GM18520 (cell line): ENCODE measurements at regions not wholly inside any gene's neighbourhood (a gene's known extent, or its start where the extent isn't known, plus 50 kb on each side); places are given as distances from the start of the nearest gene placed in this dataset.
"Not testable (repeated sequence)": the region's sequence is repeated elsewhere in the genome, so short reads cannot be mapped to it uniquely, and the experiment has no call there.

Experiments used
- ATAC-seq: cut with Tn5 transposase; IDR thresholded peaks from one replicate; pipeline ENCODE4 v1.9.1; 2021; ENCODE audit not compliant: unreplicated experiment

DNA sequence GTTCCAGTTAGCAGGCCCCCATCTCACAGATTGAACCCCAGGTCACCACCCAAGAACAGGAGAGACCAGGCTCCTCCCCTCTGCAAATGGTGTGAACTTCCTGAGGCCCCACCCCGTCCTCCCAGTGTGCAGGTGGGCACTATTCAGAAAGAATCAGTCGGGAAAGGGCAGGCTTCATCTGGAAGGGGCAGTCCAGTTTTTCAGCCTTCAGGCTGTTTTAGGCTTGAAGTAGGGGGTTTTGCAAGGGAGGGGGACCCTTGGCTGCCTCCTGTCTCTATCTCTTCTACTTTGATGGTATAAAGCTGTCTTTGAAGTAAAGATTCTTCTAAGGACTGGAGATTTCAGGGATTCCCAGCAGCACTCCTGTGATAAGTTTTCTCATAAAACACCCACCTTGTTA lies 267.6 kb downstream of the RND3 start:
- no peak for ATAC-seq

DNA sequence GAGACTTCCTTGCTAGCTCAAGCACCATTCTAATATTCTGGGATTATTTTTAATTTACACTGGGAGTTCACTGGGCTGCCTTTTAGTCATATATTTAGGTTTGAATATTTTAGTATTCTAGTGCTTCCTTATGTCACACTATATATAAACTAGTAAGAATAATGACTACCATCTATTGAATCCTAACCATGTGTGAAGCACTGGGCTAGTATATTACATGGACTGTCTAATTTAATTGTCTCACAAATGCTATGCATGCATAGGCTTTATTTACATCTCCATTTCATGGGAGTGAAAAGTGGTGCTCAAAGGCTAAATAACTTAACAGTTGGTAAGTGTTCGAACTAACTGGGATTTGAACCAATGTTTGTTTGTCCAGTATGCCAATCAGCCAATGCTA lies 272.4 kb downstream of the RND3 start:
- no peak for ATAC-seq

DNA sequence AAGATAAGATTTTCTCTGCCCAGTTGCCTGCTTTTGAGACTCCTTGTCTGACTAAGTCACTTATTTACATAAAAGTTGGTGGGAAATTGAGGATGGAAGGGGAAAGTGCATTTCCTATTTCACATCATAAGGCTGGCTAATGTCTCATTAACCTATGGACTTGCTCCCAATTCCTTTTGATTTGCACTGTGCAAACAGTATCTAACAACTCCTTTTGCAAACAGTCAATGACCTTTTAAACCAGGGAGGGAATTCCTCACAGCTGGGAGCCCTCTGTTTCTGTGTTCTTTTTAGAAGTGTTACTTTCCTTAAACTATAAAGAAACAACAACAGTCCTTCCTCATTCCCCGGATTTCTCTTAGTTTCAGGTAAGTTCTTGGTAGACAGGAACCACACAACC lies 272.8 kb downstream of the RND3 start:
- no peak for ATAC-seq

GRCh38 chr2:150212722-150213171 lies 274.7 kb downstream of the RND3 start:
- no peak for ATAC-seq

DNA sequence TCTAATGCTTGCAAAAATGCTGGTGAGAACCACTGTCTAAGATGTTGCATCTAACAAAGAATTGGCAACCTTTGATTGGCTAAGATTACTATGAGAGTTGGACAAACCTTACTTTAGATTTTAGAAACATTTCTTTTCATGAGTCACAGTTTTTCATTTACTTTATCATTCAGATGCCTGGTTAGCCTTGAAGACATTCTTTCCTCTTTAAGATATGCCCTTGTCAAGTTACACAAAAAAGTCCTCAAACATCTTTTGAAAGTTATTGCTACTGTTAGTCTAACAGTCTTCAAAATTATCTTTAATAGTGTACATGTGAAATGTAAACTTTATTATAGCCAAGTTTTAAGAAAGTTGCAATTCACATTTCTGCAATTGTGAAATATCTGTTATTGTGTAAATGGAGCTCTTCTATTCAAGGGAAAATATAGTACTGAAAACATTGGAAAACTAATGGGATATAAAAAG lies 276.3 kb downstream of the RND3 start:
- no peak for ATAC-seq

GRCh38 chr2:150209746-150210145 lies 277.7 kb downstream of the RND3 start:
- ATAC-seq: no peak

DNA sequence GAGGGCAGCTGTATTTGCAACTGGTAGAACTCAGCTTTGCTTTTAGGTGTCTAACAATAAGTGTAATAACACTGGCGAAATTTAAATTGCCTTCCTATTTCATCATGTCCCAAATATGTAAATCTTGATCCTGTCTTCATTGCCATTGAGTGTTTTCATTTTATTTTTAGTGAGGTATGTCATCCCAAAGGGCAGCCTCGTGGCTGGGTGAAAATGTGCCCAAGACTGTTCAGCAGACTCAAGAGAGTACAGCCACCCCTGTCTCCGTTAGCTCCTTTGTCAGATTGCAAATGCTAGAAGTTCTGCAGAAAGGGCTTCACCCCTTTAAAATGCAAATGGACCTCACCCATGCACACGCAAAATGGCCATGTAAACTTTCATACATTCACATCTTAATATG lies 278.8 kb downstream of the RND3 start:
- ATAC-seq: no peak

DNA sequence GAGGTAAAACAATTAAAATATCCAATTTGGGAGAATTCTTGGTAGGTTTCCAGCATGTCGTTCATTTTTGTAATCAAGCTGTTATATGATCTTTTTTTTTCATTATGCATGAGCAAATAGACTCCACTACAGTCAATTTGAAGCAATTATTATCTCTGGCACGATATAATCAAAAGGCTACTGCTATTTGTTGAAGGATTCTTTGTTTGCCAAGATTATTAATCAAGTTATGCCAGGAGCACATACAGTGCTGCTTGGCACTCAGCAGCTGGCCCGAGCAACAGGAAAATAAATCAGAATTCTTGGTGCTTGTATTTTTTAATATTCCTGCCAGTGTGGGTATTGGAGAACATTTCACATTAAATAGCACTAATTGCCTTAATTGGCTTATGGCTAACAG lies 279.5 kb downstream of the RND3 start:
- no peak for ATAC-seq

GRCh38 chr2:150204451-150204850 lies 283.0 kb downstream of the RND3 start:
- ATAC-seq: no peak

GRCh38 chr2:150194816-150195215 lies 292.7 kb downstream of the RND3 start:
- ATAC-seq: not testable (repeated sequence)

GRCh38 chr2:150192701-150193100 lies 294.8 kb downstream of the RND3 start:
- no peak for ATAC-seq

DNA sequence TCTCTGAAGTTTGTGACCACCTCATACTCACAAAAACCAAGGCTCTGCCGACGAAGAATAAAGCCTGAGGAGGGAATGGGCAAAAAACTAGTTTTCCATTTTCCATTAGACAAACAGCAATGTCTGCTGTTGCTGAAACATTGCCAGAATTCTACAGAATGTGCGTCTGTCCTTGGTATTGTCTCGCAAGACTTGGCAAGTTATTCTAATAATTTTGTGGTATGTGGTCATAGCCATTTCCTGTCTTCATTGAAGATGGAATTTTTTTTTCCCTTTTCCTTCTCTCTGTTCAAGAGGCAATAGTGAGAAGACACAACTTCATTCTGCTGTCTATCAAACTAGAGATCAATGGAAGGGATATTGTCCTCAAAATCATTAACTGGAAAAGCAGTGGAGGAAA lies 296.1 kb downstream of the RND3 start:
- ATAC-seq: no peak

- ATAC-seq: no peak
Measured at GRCh38 chr2:150190546-150190945, 296.9 kb downstream of the RND3 start.

- ATAC-seq: no peak
Measured at GRCh38 chr2:150188800-150189199, 298.7 kb downstream of the RND3 start.

DNA sequence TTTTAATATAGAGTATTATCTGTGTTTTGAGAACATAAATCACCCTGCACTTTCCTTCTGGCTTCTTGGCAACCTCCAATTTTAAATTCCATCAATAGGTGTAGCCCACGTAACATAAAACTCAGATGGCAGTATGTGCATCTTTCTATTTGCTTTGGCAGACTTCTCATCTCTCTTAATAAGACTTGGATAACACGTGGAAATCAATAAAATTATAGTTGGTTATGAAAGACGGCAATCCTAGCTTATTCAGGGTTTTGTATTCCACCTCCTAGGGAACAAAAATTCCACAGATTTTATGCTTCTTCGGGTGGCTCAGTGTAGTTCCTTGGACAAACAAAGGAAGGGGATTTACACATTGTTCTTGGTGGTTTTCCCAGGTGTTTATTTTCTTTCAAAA lies 299.3 kb downstream of the RND3 start:
- no peak for ATAC-seq

GRCh38 chr2:150182566-150183235 lies 304.8 kb downstream of the RND3 start:
- ATAC-seq: no peak

GRCh38 chr2:150178591-150178990 lies 308.9 kb downstream of the RND3 start:
- ATAC-seq: no peak

- ATAC-seq: no peak
Measured at GRCh38 chr2:150174971-150175421, 312.5 kb downstream of the RND3 start.

- no peak for ATAC-seq
Measured at GRCh38 chr2:150174056-150174805, 313.2 kb downstream of the RND3 start.

DNA sequence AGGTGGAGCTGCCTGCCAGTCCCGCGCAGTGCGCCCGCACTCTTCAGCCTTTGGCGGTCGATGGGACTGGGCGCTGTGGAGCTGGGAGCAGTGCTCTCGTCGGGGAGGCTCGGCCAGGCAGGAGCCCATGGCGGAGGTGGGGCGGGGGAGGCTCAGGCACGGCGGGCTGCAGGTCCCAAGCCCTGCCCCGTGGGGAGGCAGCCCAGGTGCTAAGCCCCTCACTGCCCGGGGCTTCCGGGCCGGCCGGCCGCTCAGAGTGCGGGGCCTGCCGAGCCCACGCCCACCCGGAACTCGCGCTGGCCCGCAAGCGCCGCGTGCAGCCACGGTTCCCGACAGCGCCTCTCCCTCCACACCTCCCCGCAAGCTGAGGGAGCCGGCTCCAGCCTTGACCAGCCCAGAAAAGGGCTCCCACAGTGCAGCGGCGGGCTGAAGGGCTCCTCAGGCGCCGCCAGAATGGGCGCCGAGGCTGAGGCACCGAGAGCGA lies 316.4 kb downstream of the RND3 start:
- ATAC-seq: no peak

- ATAC-seq: no peak
Measured at GRCh38 chr2:150169237-150169629, 318.2 kb downstream of the RND3 start.

- no peak for ATAC-seq
Measured at GRCh38 chr2:150168595-150169236, 318.8 kb downstream of the RND3 start.
